ENCODE measurements at regions not wholly inside any gene's neighbourhood (a gene's known extent, or its start where the extent isn't known, plus 50 kb on each side); places are given as distances from the start of the nearest gene placed in this dataset.
"Not testable (repeated sequence)": the region's sequence is repeated elsewhere in the genome, so short reads cannot be mapped to it uniquely, and the experiment has no call there.

- no peak for DNase-seq
Measured at GRCh38 chr4:55251896-55252295, 94.1 kb upstream of the SRD5A3 start.

GRCh38 chr4:55253948-55254593, 92.0 kb upstream of the SRD5A3 start:
- no peak for DNase-seq

- DNase-seq, result peak; percentile 6
Measured at GRCh38 chr4:55255179-55255578, 90.9 kb upstream of the SRD5A3 start.

GRCh38 chr4:55256787-55257186, 89.3 kb upstream of the SRD5A3 start:
- no peak for DNase-seq

- DNase-seq, result no peak
Measured at GRCh38 chr4:55258152-55258865, 87.7 kb upstream of the SRD5A3 start.

GRCh38 chr4:55259294-55259693, 86.7 kb upstream of the SRD5A3 start:
- DNase-seq, result no peak

GRCh38 chr4:55269470-55269869, 76.6 kb upstream of the SRD5A3 start:
- no peak for DNase-seq

GRCh38 chr4:55269995-55270394, 76.0 kb upstream of the SRD5A3 start:
- no peak for DNase-seq

GRCh38 chr4:55270481-55270880, 75.6 kb upstream of the SRD5A3 start:
- no peak for DNase-seq

- DNase-seq, result no peak
Measured at GRCh38 chr4:55272102-55272501, 73.9 kb upstream of the SRD5A3 start.

GRCh38 chr4:55272589-55272988, 73.5 kb upstream of the SRD5A3 start:
- DNase-seq, result no peak

- no peak for DNase-seq
Measured at GRCh38 chr4:55277011-55277410, 69.0 kb upstream of the SRD5A3 start.

GRCh38 chr4:55278316-55278715, 67.7 kb upstream of the SRD5A3 start:
- DNase-seq, result no peak

- not testable (repeated sequence) for DNase-seq
Measured at GRCh38 chr4:55280474-55280873, 65.6 kb upstream of the SRD5A3 start.

- DNase-seq, result not testable (repeated sequence)
Measured at GRCh38 chr4:55281118-55281683, 64.8 kb upstream of the SRD5A3 start.

- DNase-seq, result no peak
Measured at GRCh38 chr4:55284331-55284730, 61.7 kb upstream of the SRD5A3 start.

- no peak for DNase-seq
Measured at GRCh38 chr4:55291227-55291640, 54.8 kb upstream of the SRD5A3 start.

GRCh38 chr4:55296096-55296495, 49.9 kb upstream of the SRD5A3 start:
- DNase-seq, result no peak

All from amniotic stem cell (primary cell).